Mesendoderm (in vitro differentiated cells): ENCODE measurements at regions not wholly inside any gene's neighbourhood (a gene's known extent, or its start where the extent isn't known, plus 50 kb on each side); places are given as distances from the start of the nearest gene placed in this dataset.
A peak's percentile ranks its signal among the peaks of the same experiment; 100 is the strongest.

Source experiments
- DNase-seq: peaks from one replicate; pipeline ENCODE4 v3.0.0; 2013
- H2AK5ac ChIP-seq: 2 replicates; pipeline ENCODE4 v1.6.1; 2013; ENCODE audit warnings: low read length, inconsistent platforms
- H2BK120ac ChIP-seq: 2 replicates; pipeline ENCODE4 v1.6.1; 2013; ENCODE audit warnings: low read depth, mild to moderate bottlenecking, low read length, moderate library complexity, mixed read lengths
- H2BK15ac ChIP-seq: replicated peaks from 2 replicates; pipeline ENCODE4 v1.6.1; 2013; ENCODE audit warnings: low read depth, mild to moderate bottlenecking, moderate library complexity
- H2BK5ac ChIP-seq: 2 replicates; pipeline ENCODE4 v1.6.1; 2013; ENCODE audit warnings: low read length, inconsistent platforms
- H3K18ac ChIP-seq: 2 replicates; pipeline ENCODE4 v1.6.1; 2013; ENCODE audit warnings: mild to moderate bottlenecking, low read length, mixed read lengths
- H3K23ac ChIP-seq: one replicate; pipeline ENCODE4 v1.6.1; 2013; ENCODE audit warnings: low read length
- H3K27ac ChIP-seq: 2 replicates; pipeline ENCODE4 v1.5.1; 2013; ENCODE audit warnings: low read depth, mild to moderate bottlenecking, inconsistent platforms, low read length, moderate library complexity
- H3K27me3 ChIP-seq: 2 replicates; pipeline ENCODE4 v1.6.1; 2013; ENCODE audit warnings: low read length, control low read depth, mild to moderate bottlenecking, inconsistent platforms; ENCODE audit not compliant: insufficient read depth, poor library complexity
- H3K36me3 ChIP-seq: 2 replicates; pipeline ENCODE4 v1.6.1; 2013; ENCODE audit warnings: low read length, inconsistent platforms; ENCODE audit not compliant: control insufficient read depth, insufficient read depth
- H3K4ac ChIP-seq: one replicate; pipeline ENCODE4 v1.6.1; 2013; ENCODE audit warnings: low read depth, mild to moderate bottlenecking, low read length, moderate library complexity
- H3K4me1 ChIP-seq: 2 replicates; pipeline ENCODE4 v1.6.1; 2013; ENCODE audit warnings: low read depth, low read length, inconsistent platforms; ENCODE audit not compliant: control insufficient read depth
- H3K4me2 ChIP-seq: 2 replicates; pipeline ENCODE4 v1.6.1; 2013; ENCODE audit warnings: low read length
- H3K4me3 ChIP-seq: 2 replicates; pipeline ENCODE4 v1.5.1; 2013; ENCODE audit warnings: mild to moderate bottlenecking, low read length
- H3K56ac ChIP-seq: one replicate; pipeline ENCODE4 v1.6.1; 2013; ENCODE audit warnings: low read length
- H3K79me1 ChIP-seq: 2 replicates; pipeline ENCODE4 v1.6.1; 2013; ENCODE audit warnings: low read length, inconsistent platforms
- H3K79me2 ChIP-seq: 2 replicates; pipeline ENCODE4 v1.6.1; 2013; ENCODE audit warnings: mild to moderate bottlenecking, low read length; ENCODE audit not compliant: control insufficient read depth, insufficient read depth
- H3K9ac ChIP-seq: 2 replicates; pipeline ENCODE4 v1.6.1; 2013; ENCODE audit warnings: low read length, inconsistent platforms
- H4K5ac ChIP-seq: one replicate; pipeline ENCODE4 v1.6.1; 2013; ENCODE audit warnings: low read length
- H4K8ac ChIP-seq: one replicate; pipeline ENCODE4 v1.6.1; 2013; ENCODE audit warnings: low read depth, mild to moderate bottlenecking, control low read depth, low read length, moderate library complexity
- WGBS: extraction: QIAGEN DNeasy Blood & Tissue Kit; methylation state at CpG from one replicate; pipeline ENCODE4 v1.1.7; 2013; ENCODE audit warnings: low lambda C conversion rate, missing lambda C conversion rate; ENCODE audit not compliant: insufficient coverage; ENCODE audit errors: extremely low coverage; 5-methylcytosine and 5-hydroxymethylcytosine counted together

- no peak overlapping the region for H2BK15ac ChIP-seq
- DNase-seq, result no peak
- H3K27me3 ChIP-seq, result no peaks in the 10 kb centered on the region
- no peak overlapping the region for H3K4ac ChIP-seq
- H3K56ac ChIP-seq, result no peak overlapping the region
- H2AK5ac ChIP-seq, result no peak overlapping the region
- no peaks in the 10 kb centered on the region for H3K79me2 ChIP-seq
- H3K4me2 ChIP-seq, result no peak overlapping the region
- H2BK5ac ChIP-seq, result no peak overlapping the region
- H3K4me3 ChIP-seq, result no peak overlapping the region
- no peaks in the 10 kb centered on the region for H3K79me1 ChIP-seq
- H3K23ac ChIP-seq, result no peak overlapping the region
- H3K9ac ChIP-seq, result no peak overlapping the region
- no peak overlapping the region for H2BK120ac ChIP-seq
- H3K18ac ChIP-seq, result no peak overlapping the region
- H3K36me3 ChIP-seq, result no peaks in the 10 kb centered on the region
- WGBS, result no CpG with 5 or more reads among the region's 37 CpGs
- no peaks in the 10 kb centered on the region for H3K4me1 ChIP-seq
- no peak overlapping the region for H3K27ac ChIP-seq
- H4K8ac ChIP-seq, result no peak overlapping the region
- no peak overlapping the region for H4K5ac ChIP-seq
Observed at GRCh38 chr12:111310076-111310870, 58.6 kb downstream of the PHETA1 start.

GRCh38 chr12:111309584-111309983 is 59.3 kb downstream of the PHETA1 start:
- no peak overlapping the region for H3K4ac ChIP-seq
- WGBS, result no CpG with 5 or more reads among the region's 3 CpGs

GRCh38 chr12:111308473-111308872 is 60.4 kb downstream of the PHETA1 start:
- no peak overlapping the region for H3K9ac ChIP-seq
- no peak overlapping the region for H3K18ac ChIP-seq
- H3K4me2 ChIP-seq, result no peak overlapping the region
- no peak overlapping the region for H2AK5ac ChIP-seq
- H4K5ac ChIP-seq, result no peak overlapping the region
- H3K27me3 ChIP-seq, result no peaks in the 10 kb centered on the region
- H3K4me1 ChIP-seq, result no peaks in the 10 kb centered on the region
- no CpG with 5 or more reads among the region's 7 CpGs for WGBS
- no peak overlapping the region for H2BK5ac ChIP-seq
- no peak overlapping the region for H3K27ac ChIP-seq
- H3K79me2 ChIP-seq, result no peaks in the 10 kb centered on the region
- no peak overlapping the region for H3K4me3 ChIP-seq
- no peak overlapping the region for H3K23ac ChIP-seq
- H3K4ac ChIP-seq, result no peak overlapping the region
- no peaks in the 10 kb centered on the region for H3K79me1 ChIP-seq
- H3K56ac ChIP-seq, result no peak overlapping the region
- H4K8ac ChIP-seq, result no peak overlapping the region
- no peaks in the 10 kb centered on the region for H3K36me3 ChIP-seq
- no peak overlapping the region for H2BK120ac ChIP-seq
- no peak overlapping the region for H2BK15ac ChIP-seq
- no peak for DNase-seq

More at GRCh38 chr12:111309584-111309983, 59.3 kb downstream of the PHETA1 start:
- Histone ChIP-seq H3K36me3 (no peaks in the 10 kb centered on the region), H3K18ac (no peak overlapping the region), H3K4me1 (no peaks in the 10 kb centered on the region), H3K27me3 (no peaks in the 10 kb centered on the region), H2BK120ac (no peak overlapping the region), H4K5ac (no peak overlapping the region), H3K9ac (no peak overlapping the region), H3K23ac (no peak overlapping the region), H3K79me1 (no peaks in the 10 kb centered on the region), H3K4me2 (no peak overlapping the region), H3K56ac (no peak overlapping the region), H2BK15ac (no peak overlapping the region), H3K27ac (no peak overlapping the region), H2AK5ac (no peak overlapping the region), H3K79me2 (no peaks in the 10 kb centered on the region), H3K4me3 (no peak overlapping the region), H4K8ac (no peak overlapping the region), H2BK5ac (no peak overlapping the region)
- no peak for DNase-seq

GRCh38 chr12:111304642-111305071 is 64.2 kb downstream of the PHETA1 start:
- DNase-seq, result peak; percentile 78
- Histone ChIP-seq H3K4me3 (no peak overlapping the region), H4K8ac (no peak overlapping the region), H3K79me1 (no peaks in the 10 kb centered on the region), H3K4ac (no peak overlapping the region), H3K56ac (no peak overlapping the region), H3K36me3 (no peaks in the 10 kb centered on the region), H3K9ac (no peak overlapping the region), H2BK120ac (no peak overlapping the region), H3K4me2 (no peak overlapping the region), H3K18ac (no peak overlapping the region), H3K79me2 (no peaks in the 10 kb centered on the region), H4K5ac (no peak overlapping the region), H3K4me1 (no peaks in the 10 kb centered on the region), H2BK5ac (no peak overlapping the region), H3K23ac (no peak overlapping the region), H3K27ac (no peak overlapping the region), H2AK5ac (no peak overlapping the region), H2BK15ac (no peak overlapping the region), H3K27me3 (no peaks in the 10 kb centered on the region)
- no CpG with 5 or more reads among the region's 3 CpGs for WGBS

- no peak overlapping the region for H2BK5ac ChIP-seq
- no peak overlapping the region for H3K23ac ChIP-seq
- no peak overlapping the region for H2AK5ac ChIP-seq
- no peak overlapping the region for H4K8ac ChIP-seq
- H3K4ac ChIP-seq, result no peak overlapping the region
- no peaks in the 10 kb centered on the region for H3K4me1 ChIP-seq
- DNase-seq, result no peak
- WGBS, result no CpG with 5 or more reads among the region's 3 CpGs
- H3K18ac ChIP-seq, result no peak overlapping the region
- no peaks in the 10 kb centered on the region for H3K79me2 ChIP-seq
- H3K27ac ChIP-seq, result no peak overlapping the region
- no peak overlapping the region for H3K9ac ChIP-seq
- H2BK15ac ChIP-seq, result no peak overlapping the region
- H3K79me1 ChIP-seq, result no peaks in the 10 kb centered on the region
- H3K36me3 ChIP-seq, result no peaks in the 10 kb centered on the region
- no peaks in the 10 kb centered on the region for H3K27me3 ChIP-seq
- H3K4me3 ChIP-seq, result no peak overlapping the region
- no peak overlapping the region for H4K5ac ChIP-seq
- H3K56ac ChIP-seq, result no peak overlapping the region
- H2BK120ac ChIP-seq, result no peak overlapping the region
- H3K4me2 ChIP-seq, result no peak overlapping the region
Observed at GRCh38 chr12:111303531-111303930, 65.4 kb downstream of the PHETA1 start.
